H1 (cell line): ENCODE measurements at regions not wholly inside any gene's neighbourhood (a gene's known extent, or its start where the extent isn't known, plus 50 kb on each side); places are given as distances from the start of the nearest gene placed in this dataset.

Experiments
- EP300 ChIP-seq, 2 experiments: IDR thresholded peaks; 1 replicate in 1 of 2; 2 replicates in 1 of 2; pipeline ENCODE4 v1.6.1; 2011 to 2012; ENCODE audit warnings: low read depth in 2 of 2, low read length in 2 of 2, mild to moderate bottlenecking in 2 of 2, borderline replicate concordance in 1 of 2, inconsistent platforms in 1 of 2, moderate library complexity in 1 of 2
- PHF8 ChIP-seq: fragments of 200-600 bp; sonication (generic); conservative IDR thresholded peaks from 2 replicates; pipeline ENCODE4 v1.7.1; 2012; ENCODE audit warnings: low read depth, mild to moderate bottlenecking, inconsistent platforms, low read length, moderate library complexity
- TF ChIP-seq, protein P1 (sequence below), 3 experiments: IDR thresholded peaks; 1 replicate in 2 of 3; 2 replicates in 1 of 3; pipeline versions ENCODE4 v1.5.1 to v1.6.1; 2011; ENCODE audit warnings: low read length in 3 of 3, mild to moderate bottlenecking in 3 of 3, inconsistent platforms in 2 of 3, low read depth in 1 of 3, moderate library complexity in 1 of 3; ENCODE audit not compliant: insufficient read depth in 1 of 3; ENCODE audit errors: control extremely low read depth in 1 of 3

DNA sequence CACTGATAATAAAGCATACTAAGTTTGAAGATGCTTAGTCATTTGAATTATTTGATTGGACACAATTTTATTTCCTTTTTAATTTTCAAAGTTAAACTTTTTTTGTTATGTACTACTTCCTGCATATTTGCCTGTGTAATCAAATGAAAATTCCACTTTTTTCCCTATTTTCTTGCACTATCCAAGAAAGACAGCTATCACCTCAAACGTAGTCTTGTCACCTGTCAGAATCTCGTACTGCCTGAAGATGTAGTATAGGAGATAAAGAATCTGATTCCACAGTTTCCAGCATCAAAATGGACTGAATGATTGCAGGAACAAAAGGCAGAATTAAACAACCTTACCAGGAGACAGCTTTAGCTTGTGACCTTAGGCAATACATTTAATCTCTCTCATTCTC is 818.8 kb downstream of the MAT2B start:
- TF ChIP-seq, protein P1, sequence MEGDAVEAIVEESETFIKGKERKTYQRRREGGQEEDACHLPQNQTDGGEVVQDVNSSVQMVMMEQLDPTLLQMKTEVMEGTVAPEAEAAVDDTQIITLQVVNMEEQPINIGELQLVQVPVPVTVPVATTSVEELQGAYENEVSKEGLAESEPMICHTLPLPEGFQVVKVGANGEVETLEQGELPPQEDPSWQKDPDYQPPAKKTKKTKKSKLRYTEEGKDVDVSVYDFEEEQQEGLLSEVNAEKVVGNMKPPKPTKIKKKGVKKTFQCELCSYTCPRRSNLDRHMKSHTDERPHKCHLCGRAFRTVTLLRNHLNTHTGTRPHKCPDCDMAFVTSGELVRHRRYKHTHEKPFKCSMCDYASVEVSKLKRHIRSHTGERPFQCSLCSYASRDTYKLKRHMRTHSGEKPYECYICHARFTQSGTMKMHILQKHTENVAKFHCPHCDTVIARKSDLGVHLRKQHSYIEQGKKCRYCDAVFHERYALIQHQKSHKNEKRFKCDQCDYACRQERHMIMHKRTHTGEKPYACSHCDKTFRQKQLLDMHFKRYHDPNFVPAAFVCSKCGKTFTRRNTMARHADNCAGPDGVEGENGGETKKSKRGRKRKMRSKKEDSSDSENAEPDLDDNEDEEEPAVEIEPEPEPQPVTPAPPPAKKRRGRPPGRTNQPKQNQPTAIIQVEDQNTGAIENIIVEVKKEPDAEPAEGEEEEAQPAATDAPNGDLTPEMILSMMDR (IDR thresholded peaks at IDR 0.05; ENCODE audit: control extremely low read depth in 1 of 3, insufficient read depth in 1 of 3, low read depth in 1 of 3, low read length in 3 of 3) = no peak
- no peak for TF ChIP-seq PHF8
- no peak for TF ChIP-seq EP300 (IDR thresholded peaks at IDR 0.05; ENCODE audit: borderline replicate concordance in 1 of 2, low read depth in 2 of 2, low read length in 2 of 2)
